ENCODE measurements at regions not wholly inside any gene's neighbourhood (a gene's known extent, or its start where the extent isn't known, plus 50 kb on each side); places are given as distances from the start of the nearest gene placed in this dataset.
A peak's percentile ranks its signal among the peaks of the same experiment; 100 is the strongest.

- DNase-seq (ENCODE audit: low spot score) = no peak
These were observed 546.8 kb downstream of the BUD13 start for GRCh38 chr11:116225784-116226585.

GRCh38 chr11:116225236-116225635, 547.6 kb downstream of the BUD13 start:
- no peak for DNase-seq (ENCODE audit: low spot score)

GRCh38 chr11:116224889-116225200, 547.9 kb downstream of the BUD13 start:
- DNase-seq (ENCODE audit: low spot score) = no peak

- peak; percentile 12 for DNase-seq (ENCODE audit: low spot score)
These were observed 548.5 kb downstream of the BUD13 start for GRCh38 chr11:116224154-116224888.

- DNase-seq (ENCODE audit: low spot score) = no peak
These were observed 551.4 kb downstream of the BUD13 start for GRCh38 chr11:116221351-116221750.

- no peak for DNase-seq (ENCODE audit: low spot score)
These were observed 553.6 kb downstream of the BUD13 start for GRCh38 chr11:116219171-116219635.

- DNase-seq (ENCODE audit: low spot score) = no peak
These were observed 555.3 kb downstream of the BUD13 start for GRCh38 chr11:116217441-116217840.

- no peak for DNase-seq (ENCODE audit: low spot score)
These were observed 555.8 kb downstream of the BUD13 start for GRCh38 chr11:116217006-116217405.

GRCh38 chr11:116215471-116216113, 557.2 kb downstream of the BUD13 start:
- no peak for DNase-seq (ENCODE audit: low spot score)

GRCh38 chr11:116211147-116211546, 561.6 kb downstream of the BUD13 start:
- no peak for DNase-seq (ENCODE audit: low spot score)

GRCh38 chr11:116210663-116211062, 562.1 kb downstream of the BUD13 start:
- DNase-seq (ENCODE audit: low spot score) = no peak

GRCh38 chr11:116209255-116209654, 563.5 kb downstream of the BUD13 start:
- DNase-seq (ENCODE audit: low spot score) = no peak

GRCh38 chr11:116207421-116208141, 565.2 kb downstream of the BUD13 start:
- DNase-seq (ENCODE audit: low spot score) = peak; percentile 11

- DNase-seq (ENCODE audit: low spot score) = no peak
These were observed 565.8 kb downstream of the BUD13 start for GRCh38 chr11:116207019-116207418.

GRCh38 chr11:116202922-116203321, 569.9 kb downstream of the BUD13 start:
- no peak for DNase-seq (ENCODE audit: low spot score)

GRCh38 chr11:116200564-116200963, 572.2 kb downstream of the BUD13 start:
- no peak for DNase-seq (ENCODE audit: low spot score)

GRCh38 chr11:116199182-116199581, 573.6 kb downstream of the BUD13 start:
- no peak for DNase-seq (ENCODE audit: low spot score)

GRCh38 chr11:116194156-116194904, 578.5 kb downstream of the BUD13 start:
- DNase-seq (ENCODE audit: low spot score) = no peak

- DNase-seq (ENCODE audit: low spot score) = no peak
These were observed 579.3 kb downstream of the BUD13 start for GRCh38 chr11:116193321-116194131.

- DNase-seq (ENCODE audit: low spot score) = no peak
These were observed 580.1 kb downstream of the BUD13 start for GRCh38 chr11:116192509-116193210.
